Stomach (tissue), 8 donors: ENCODE measurements at regions not wholly inside any gene's neighbourhood (a gene's known extent, or its start where the extent isn't known, plus 50 kb on each side); places are given as distances from the start of the nearest gene placed in this dataset.

Source experiments
- DNase-seq, 2 donors: peaks; one replicate each; pipeline versions ENCODE4 v3.0.0 to v3.0.0-alpha.2; 2013 to 2019
- H3K27ac ChIP-seq, 5 donors: fragments of 200-600 bp in 4 of 5; sonication (generic) in 4 of 5; one replicate each; pipeline ENCODE4 v1.5.1; 2013 to 2019; ENCODE audit warnings: mild to moderate bottlenecking in 1 of 5, moderate library complexity in 1 of 5
- H3K27me3 ChIP-seq, 3 donors: fragments of 200-600 bp; sonication (generic); one replicate each; pipeline ENCODE4 v1.5.1; 2017 to 2019; ENCODE audit warnings: mixed run types in 1 of 3
- H3K36me3 ChIP-seq, 4 donors: fragments of 200-600 bp; sonication (generic); 1 replicate in 3 of 4; 2 replicates in 1 of 4; pipeline ENCODE4 v1.5.1; 2016 to 2019
- H3K4me1 ChIP-seq, 4 donors: fragments of 200-600 bp; sonication (generic); one replicate each; pipeline ENCODE4 v1.5.1; 2016 to 2019
- H3K4me3 ChIP-seq, 4 donors: fragments of 200-600 bp; sonication (generic) in 3 of 4; one replicate each; pipeline ENCODE4 v1.5.1; 2016 to 2019; ENCODE audit warnings: mild to moderate bottlenecking in 1 of 4
- H3K9me3 ChIP-seq, 4 donors: fragments of 200-600 bp; sonication (generic); one replicate each; pipeline ENCODE4 v1.5.1; 2016 to 2019
- CTCF ChIP-seq, 7 experiments: fragments of 450-650 bp in 4 of 7; fragments of 200-600 bp in 3 of 7; sonication (generic) in 3 of 7; IDR thresholded peaks; one replicate each; pipeline ENCODE4 v1.5.1; 2016 to 2019; ENCODE audit warnings: antibody characterized with exemption in 7 of 7, control low read depth in 2 of 7, mild to moderate bottlenecking in 1 of 7
- EP300 ChIP-seq: sonication (generic); formaldehyde crosslinking; IDR thresholded peaks from one replicate; pipeline ENCODE4 v1.6.1; 2017; ENCODE audit warnings: antibody characterized with exemption
- POLR2A ChIP-seq, 4 donors: fragments of 450-650 bp; IDR thresholded peaks; one replicate each; pipeline ENCODE4 v1.6.1; 2016; ENCODE audit warnings: antibody characterized with exemption in 4 of 4, control low read depth in 2 of 4, mild to moderate bottlenecking in 1 of 4, moderate library complexity in 1 of 4
- POLR2AphosphoS5 ChIP-seq, 3 donors: sonication (generic); formaldehyde crosslinking; IDR thresholded peaks; one replicate each; pipeline ENCODE4 v1.6.1; 2016; ENCODE audit warnings: antibody characterized with exemption in 3 of 3
- WGBS, 5 donors: extraction: QIAGEN DNeasy Blood & Tissue Kit in 3 of 5; methylation state at CpG; one replicate each; pipeline versions ENCODE4 v1.1.5 to v1.1.7; 2013 to 2018; 5-methylcytosine and 5-hydroxymethylcytosine counted together
- intact Hi-C: fragments of 100-400 bp; cut with DNase I; formaldehyde crosslinking; loops from one replicate; pipeline ENCODE4 v1.15.1; 2023; ENCODE audit warnings: low total_unique reads
- donor health status: healthy with polysubstance abuse.
- donor health status: Bipolar disorder and iron deficiency.
- donor health status: healthy.

DNA sequence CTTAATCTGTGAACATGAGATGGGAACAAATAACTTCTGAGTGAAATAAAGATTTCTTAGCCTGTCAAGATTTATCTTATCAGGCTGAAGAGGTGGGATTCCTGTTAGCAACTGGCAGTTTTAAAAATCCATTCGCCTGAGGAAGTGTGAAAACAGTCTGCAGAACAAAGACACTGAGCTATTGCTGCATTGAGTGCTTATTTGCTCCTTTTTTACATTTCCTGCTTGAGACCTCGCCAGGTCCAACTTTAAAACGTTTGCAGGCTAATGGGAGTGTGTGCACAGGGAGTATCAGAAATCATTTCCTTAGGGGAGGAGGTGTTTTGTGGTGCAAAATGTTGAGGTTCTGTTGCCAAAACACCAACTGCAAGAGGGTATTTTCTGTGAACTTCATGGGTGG lies 957.8 kb upstream of the RBFOX1 start:
- Histone ChIP-seq H3K4me1 (no peaks in the 10 kb centered on the region), H3K36me3 (no peaks in the 10 kb centered on the region), H3K27ac (no peak overlapping the region), H3K9me3 (peaks cover 0 to 32% (median 4%) of the 10 kb centered on the region in 4 donors), H3K4me3 (no peak overlapping the region), H3K27me3 (no peaks in the 10 kb centered on the region)
- intact Hi-C loops = no loop called here
- peak in 1 of 2 donors; percentile 1 for DNase-seq
- 4 to 5% (median 5%) methylated on average over 3 of the region's 3 CpGs for WGBS, 5 donors
- TF ChIP-seq CTCF (IDR thresholded peaks at IDR 0.05) (no peak), POLR2AphosphoS5 (IDR thresholded peaks at IDR 0.05) (no peak), EP300 (no peak), POLR2A (IDR thresholded peaks at IDR 0.05) (no peak)

- H3K36me3 ChIP-seq = no peaks in the 10 kb centered on the region
- H3K4me1 ChIP-seq = no peaks in the 10 kb centered on the region
- H3K27me3 ChIP-seq = no peaks in the 10 kb centered on the region
- 83 to 95% (median 86%) methylated on average over 3 of the region's 3 CpGs for WGBS, 5 donors
- DNase-seq = no peak
- intact Hi-C loops = no loop called here
- no peak for TF ChIP-seq EP300
- H3K27ac ChIP-seq = no peak overlapping the region
- H3K4me3 ChIP-seq = no peak overlapping the region
- peaks cover 0 to 27% (median 10%) of the 10 kb centered on the region in 4 donors for H3K9me3 ChIP-seq
Observed at GRCh38 chr16:6364846-6365245, 967.8 kb upstream of the RBFOX1 start.

DNA sequence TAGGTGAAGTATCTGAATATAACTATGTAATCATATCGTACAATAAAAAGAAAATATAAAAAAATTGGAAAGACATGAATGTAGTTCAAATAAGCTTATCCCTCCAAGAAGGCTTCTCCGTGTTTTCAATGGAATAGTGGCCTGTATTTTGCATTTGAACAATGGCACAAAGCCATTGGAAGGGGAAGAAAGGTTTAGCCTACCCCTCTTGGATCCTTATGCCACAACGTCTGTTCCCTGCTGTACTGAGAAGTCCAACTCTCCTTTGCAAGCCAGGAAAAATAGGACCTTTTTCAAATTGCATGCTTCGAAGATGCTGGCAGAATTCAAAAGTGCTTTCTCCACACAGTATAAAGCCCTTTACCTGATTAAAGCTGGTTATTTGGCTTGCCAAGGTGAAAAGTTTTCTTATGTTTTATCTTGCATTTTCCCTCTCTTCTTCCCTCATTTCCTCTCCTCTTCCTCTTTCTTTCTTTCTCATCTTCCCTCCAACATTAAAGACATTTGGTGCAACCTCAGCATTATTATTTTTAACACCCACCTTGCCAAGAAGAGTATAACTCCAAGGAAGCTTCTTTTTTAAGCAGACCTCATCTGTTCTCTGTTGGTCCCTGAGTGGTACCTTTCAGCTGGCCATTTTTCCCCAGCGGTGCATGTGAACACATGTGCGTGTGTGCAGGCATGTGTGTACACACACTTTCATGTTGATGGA lies 968.6 kb upstream of the RBFOX1 start:
- H3K4me1 ChIP-seq = no peaks in the 10 kb centered on the region
- no peak overlapping the region for H3K27ac ChIP-seq
- no peak for TF ChIP-seq EP300
- TF ChIP-seq POLR2AphosphoS5 (IDR thresholded peaks at IDR 0.05) = no peak
- TF ChIP-seq CTCF (IDR thresholded peaks at IDR 0.05) = no peak
- TF ChIP-seq POLR2A (IDR thresholded peaks at IDR 0.05) = no peak
- WGBS, 5 donors = 64 to 73% (median 68%) methylated on average over 6 of the region's 6 CpGs
- DNase-seq = no peak
- peaks cover 0 to 28% (median 7%) of the 10 kb centered on the region in 4 donors for H3K9me3 ChIP-seq
- H3K36me3 ChIP-seq = no peaks in the 10 kb centered on the region
- H3K4me3 ChIP-seq = no peak overlapping the region
- intact Hi-C loops = no loop called here
- H3K27me3 ChIP-seq = no peaks in the 10 kb centered on the region

GRCh38 chr16:6363396-6363795 lies 969.2 kb upstream of the RBFOX1 start:
- Histone ChIP-seq H3K27ac (no peak overlapping the region), H3K36me3 (no peaks in the 10 kb centered on the region), H3K4me3 (no peak overlapping the region), H3K27me3 (no peaks in the 10 kb centered on the region), H3K4me1 (no peaks in the 10 kb centered on the region), H3K9me3 (peaks cover 0 to 33% (median 7%) of the 10 kb centered on the region in 4 donors)
- WGBS, 5 donors = 71 to 87% (median 82%) methylated on average over 11 of the region's 11 CpGs
- intact Hi-C loops = no loop called here
- TF ChIP-seq CTCF (IDR thresholded peaks at IDR 0.05) (no peak), POLR2AphosphoS5 (IDR thresholded peaks at IDR 0.05) (no peak), EP300 (no peak), POLR2A (IDR thresholded peaks at IDR 0.05) (no peak)
- DNase-seq = no peak

DNA sequence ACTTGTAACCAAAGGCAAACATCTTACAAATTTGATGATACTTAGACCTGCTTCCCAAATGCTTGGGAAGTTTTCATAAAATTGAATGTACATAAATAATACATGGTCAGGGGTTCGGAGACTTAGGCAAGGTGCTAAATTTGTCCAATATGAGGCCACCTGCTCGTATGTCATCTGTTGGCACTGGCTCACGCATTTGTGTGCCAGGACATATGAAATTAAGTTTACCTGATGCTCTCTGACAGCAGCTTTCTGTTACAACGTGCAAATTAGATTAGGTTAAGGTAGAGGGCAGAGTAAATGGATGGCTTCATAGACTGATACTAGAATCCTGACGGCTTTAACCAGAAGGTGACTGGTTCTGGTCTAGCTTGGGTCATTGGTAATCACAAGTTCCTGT lies 970.3 kb upstream of the RBFOX1 start:
- 62 to 75% (median 63%) methylated on average over 5 of the region's 5 CpGs for WGBS, 5 donors
- Histone ChIP-seq H3K27ac (no peak overlapping the region), H3K27me3 (no peaks in the 10 kb centered on the region), H3K36me3 (no peaks in the 10 kb centered on the region), H3K9me3 (peaks cover 0 to 27% (median 7%) of the 10 kb centered on the region in 4 donors), H3K4me1 (no peaks in the 10 kb centered on the region), H3K4me3 (no peak overlapping the region)
- no peak for DNase-seq
- intact Hi-C loops = no loop called here
- TF ChIP-seq POLR2A (IDR thresholded peaks at IDR 0.05) (no peak), CTCF (IDR thresholded peaks at IDR 0.05) (no peak), POLR2AphosphoS5 (IDR thresholded peaks at IDR 0.05) (no peak), EP300 (no peak)
